K562 (cell line): ENCODE measurements at regions not wholly inside any gene's neighbourhood (a gene's known extent, or its start where the extent isn't known, plus 50 kb on each side); places are given as distances from the start of the nearest gene placed in this dataset.

Experiments
- ATAC-seq: fragments of 200-7000 bp; cut with Tn5 transposase; 3 replicates; pipeline ENCODE4 v1.9.1; 2020; ENCODE audit warnings: moderate library complexity
- BruUV-seq: library from RNA; stranded (reverse); fragments of 400-500 nt; replicated peaks from 2 replicates; lab custom pipeline; 2021; lab: Mats Ljungman, UMichigan
- CTCF ChIA-PET: fragments of 300-600 bp; formaldehyde crosslinking; extraction: SDS; loops from one replicate; lab custom pipeline; 2021; ENCODE audit warnings: low intra/inter-chr PET ratio; lab: Yijun Ruan, JAX
- POLR2A ChIA-PET: fragments of 300-600, 350-650 bp; sonication (Branson Sonifier 250); formaldehyde crosslinking; extraction: SDS; loops from one replicate; lab custom pipeline; 2021; ENCODE audit warnings: antibody characterized with exemption, inconsistent platforms; lab: Yijun Ruan, JAX
- DNase-seq, 4 experiments: peaks; one replicate each; pipeline versions ENCODE4 v3.0.0 to v3.0.0-alpha.2; 2011 to 2018; ENCODE audit warnings: low spot score in 3 of 4, mixed read lengths in 3 of 4; ENCODE audit errors: extremely low read depth in 1 of 4
- FAIRE-seq: peaks from 2 replicates; lab custom pipeline; 2011; peaks lifted over from hg19 to GRCh38; lab: Jason Lieb, UNC
- H2AFZ ChIP-seq: 2 replicates; pipeline ENCODE4 v1.6.0; 2011; ENCODE audit warnings: low read depth, low read length, control low read depth, inconsistent platforms
- H3K27ac ChIP-seq: fragments of 200-600 bp; 3 replicates; pipeline ENCODE4 v1.8.0; 2011; ENCODE audit warnings: low read depth, mild to moderate bottlenecking, control low read depth, inconsistent platforms, low read length, moderate library complexity, mixed read lengths; ENCODE audit errors: extremely low read depth
- H3K27me3 ChIP-seq, 2 experiments: fragments of 300-600 bp in 1 of 2; 2 replicates in 1 of 2; 3 replicates in 1 of 2; pipeline versions ENCODE4 v1.6.0 to v1.8.0; 2011; ENCODE audit warnings: inconsistent platforms in 2 of 2, low read length in 2 of 2, mild to moderate bottlenecking in 1 of 2, mixed read lengths in 1 of 2, moderate library complexity in 1 of 2; ENCODE audit not compliant: control insufficient read depth in 2 of 2, insufficient read depth in 2 of 2
- H3K36me3 ChIP-seq: fragments of 300-600 bp; 3 replicates; pipeline ENCODE4 v1.8.0; 2011; ENCODE audit warnings: mild to moderate bottlenecking, low read length, inconsistent platforms; ENCODE audit not compliant: control insufficient read depth, insufficient read depth
- H3K4me1 ChIP-seq, 2 experiments: fragments of 200-600 bp in 1 of 2; replicated peaks in 1 of 2; 2 replicates in 1 of 2; 3 replicates in 1 of 2; pipeline versions ENCODE4 v1.5.1 to v1.8.0; 2011; ENCODE audit warnings: inconsistent platforms in 2 of 2, low read length in 2 of 2, mild to moderate bottlenecking in 1 of 2, mixed read lengths in 1 of 2, moderate library complexity in 1 of 2; ENCODE audit not compliant: control insufficient read depth in 2 of 2, insufficient read depth in 2 of 2
- H3K4me2 ChIP-seq: 2 replicates; pipeline ENCODE4 v1.6.1; 2011; ENCODE audit warnings: low read length, control low read depth, inconsistent platforms, mixed read lengths; ENCODE audit not compliant: insufficient read depth
- H3K4me3 ChIP-seq: fragments of 200-600 bp; sonication (generic), shearing (Covaris generic); 2 replicates; pipeline ENCODE4 v1.5.1; 2016; ENCODE audit warnings: control low read depth, inconsistent platforms
- H3K79me2 ChIP-seq: fragments of 200-600 bp; 3 replicates; pipeline ENCODE4 v1.8.0; 2011; ENCODE audit warnings: low read length, inconsistent platforms; ENCODE audit not compliant: control insufficient read depth, insufficient read depth
- H3K9ac ChIP-seq, 2 experiments: 2 replicates each; pipeline versions ENCODE4 v1.6.0 to v1.6.1; 2011; ENCODE audit warnings: low read depth in 2 of 2, low read length in 2 of 2, control low read depth in 1 of 2, inconsistent platforms in 1 of 2, mild to moderate bottlenecking in 1 of 2, mixed read lengths in 1 of 2; ENCODE audit not compliant: insufficient read depth in 1 of 2
- H3K9me1 ChIP-seq: one replicate; pipeline ENCODE4 v1.6.0; 2011; ENCODE audit warnings: inconsistent platforms, mild to moderate bottlenecking, low read length, moderate library complexity; ENCODE audit not compliant: control insufficient read depth, insufficient read depth
- H3K9me3 ChIP-seq: replicated peaks from 2 replicates; pipeline ENCODE4 v1.5.1; 2011; ENCODE audit warnings: low read depth, low read length, inconsistent platforms; ENCODE audit not compliant: control insufficient read depth, insufficient read depth
- H4K20me1 ChIP-seq: replicated peaks from 2 replicates; pipeline ENCODE4 v1.6.1; 2011; ENCODE audit warnings: low read length, inconsistent platforms, mixed read lengths; ENCODE audit not compliant: control insufficient read depth, insufficient read depth
- BRD4 ChIP-seq: fragments of 200-600 bp; sonication (generic); IDR thresholded peaks from 2 replicates; pipeline ENCODE4 v1.6.1; 2017; ENCODE audit warnings: inconsistent platforms
- CHD4 ChIP-seq: fragments of 200-600 bp; sonication (generic); IDR thresholded peaks from 3 replicates; pipeline ENCODE4 v1.6.1; 2012; ENCODE audit warnings: low read depth, mild to moderate bottlenecking, mixed read lengths, low read length, inconsistent platforms; ENCODE audit not compliant: insufficient read depth, insufficient replicate concordance, poor library complexity, severe bottlenecking
- FOSL1 ChIP-seq: fragments of 200-800 bp; sonication (Bioruptor generic); conservative IDR thresholded peaks from 2 replicates; pipeline ENCODE4 v1.6.1; 2016; ENCODE audit warnings: missing genetic modification characterization, missing compliant biosample characterization
- LARP7 ChIP-seq: fragments of 450-650 bp; IDR thresholded peaks from 2 replicates; pipeline ENCODE4 v1.6.1; 2016
- LCOR ChIP-seq: sonication (generic); formaldehyde crosslinking; IDR thresholded peaks from 2 replicates; pipeline ENCODE4 v1.8.0; 2022; ENCODE audit warnings: mild to moderate bottlenecking, missing genetic modification reagents
- LEF1 ChIP-seq: fragments of 450-650 bp; IDR thresholded peaks from 2 replicates; pipeline ENCODE4 v1.6.1; 2016; ENCODE audit warnings: mild to moderate bottlenecking
- PURB ChIP-seq: sonication (generic); formaldehyde crosslinking; IDR thresholded peaks from 2 replicates; pipeline ENCODE4 v1.9.0; 2021; ENCODE audit warnings: low read depth, mild to moderate bottlenecking, missing genetic modification reagents
- PYGO2 ChIP-seq: fragments of 450-650 bp; IDR thresholded peaks from 2 replicates; pipeline ENCODE4 v1.6.1; 2016; ENCODE audit warnings: mild to moderate bottlenecking, missing genetic modification characterization, moderate library complexity, missing compliant biosample characterization
- SOX6 ChIP-seq: fragments of 450-650 bp; IDR thresholded peaks from 2 replicates; pipeline ENCODE4 v1.6.1; 2014; ENCODE audit warnings: mild to moderate bottlenecking
- XRCC5 ChIP-seq: fragments of 200-400 bp; formaldehyde crosslinking; IDR thresholded peaks from 2 replicates; pipeline ENCODE4 v1.6.1; 2017; ENCODE audit warnings: low read depth, mild to moderate bottlenecking, low read length
- ZFP1 ChIP-seq: fragments of 450-650 bp; formaldehyde crosslinking; IDR thresholded peaks from 2 replicates; pipeline ENCODE4 v1.4.0; 2020; ENCODE audit warnings: mild to moderate bottlenecking, mixed read lengths
- ZNF24 ChIP-seq: fragments of 450-650 bp; IDR thresholded peaks from 2 replicates; pipeline ENCODE4 v1.6.1; 2016
- ZNF444 ChIP-seq: fragments of 250-450 bp; sonication (Bioruptor Pico); IDR thresholded peaks from 2 replicates; pipeline ENCODE4 v1.4.0; 2020; ENCODE audit warnings: mild to moderate bottlenecking, moderate library complexity
- WGBS: fragments of 100-300 bp; shearing (Covaris generic); methylation state at CpG from one replicate; pipeline ENCODE4 v1.1.6; 2016; ENCODE audit warnings: low coverage, mixed read lengths; ENCODE audit not compliant: insufficient coverage; ENCODE audit errors: missing lambda C conversion rate; 5-methylcytosine and 5-hydroxymethylcytosine counted together
- in situ Hi-C: fragments of 300-500 bp; cut with MboI; formaldehyde crosslinking; loops from 4 replicates; pipeline ENCODE4 v1.15.0; 2018; ENCODE audit warnings: inconsistent platforms, mixed read lengths
- intact Hi-C: fragments of 100-400 bp; cut with micrococcal nuclease; formaldehyde crosslinking; loops from 2 replicates; pipeline ENCODE4 v1.14.2; 2022
- TF ChIP-seq, protein P1 (sequence below): sonication (generic); formaldehyde crosslinking; IDR thresholded peaks from 2 replicates; pipeline ENCODE4 v1.8.1; 2023; ENCODE audit warnings: mild to moderate bottlenecking, missing genetic modification reagents
- TF ChIP-seq, protein P2 (sequence below): fragments of 250-450 bp; sonication (Bioruptor Pico); IDR thresholded peaks from 2 replicates; pipeline ENCODE4 v1.8.0; 2021; ENCODE audit warnings: moderate library complexity, mild to moderate bottlenecking, inconsistent platforms
- TF ChIP-seq, protein P3 (sequence below): fragments of 250-450 bp; sonication (Bioruptor Pico); IDR thresholded peaks from 2 replicates; pipeline ENCODE4 v1.5.0; 2020; ENCODE audit warnings: mild to moderate bottlenecking
- TF ChIP-seq, protein P4 (sequence below): fragments of 450-650 bp; formaldehyde crosslinking; IDR thresholded peaks from 2 replicates; pipeline ENCODE4 v1.4.0; 2020; ENCODE audit warnings: mild to moderate bottlenecking

DNA sequence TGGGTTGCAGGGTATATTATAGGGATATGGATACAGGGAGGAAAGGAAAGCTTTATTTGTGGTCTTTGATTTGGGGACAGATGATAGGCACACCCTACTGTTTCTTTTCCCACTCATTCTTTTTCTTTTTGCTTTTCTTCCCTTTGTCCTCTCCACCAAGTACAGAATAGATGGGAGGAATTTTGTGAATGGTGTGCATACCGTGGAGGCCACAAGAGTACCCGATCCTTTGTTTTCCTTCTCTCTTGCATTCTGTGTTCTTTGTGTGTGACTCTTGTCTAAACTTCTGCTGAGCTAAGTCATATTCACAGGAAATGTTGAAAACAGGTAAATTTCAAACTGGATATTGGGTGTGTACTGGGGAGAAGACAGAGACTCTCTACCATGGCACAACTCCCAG, 321.4 kb upstream of the SLC8A1 start:
- POLR2A ChIA-PET = no interaction called here
- TF ChIP-seq CHD4 = no peak
- TF ChIP-seq ZFP1 (CRISPR knock-in tag) = no peak
- TF ChIP-seq LEF1 = no peak
- TF ChIP-seq, protein P1, sequence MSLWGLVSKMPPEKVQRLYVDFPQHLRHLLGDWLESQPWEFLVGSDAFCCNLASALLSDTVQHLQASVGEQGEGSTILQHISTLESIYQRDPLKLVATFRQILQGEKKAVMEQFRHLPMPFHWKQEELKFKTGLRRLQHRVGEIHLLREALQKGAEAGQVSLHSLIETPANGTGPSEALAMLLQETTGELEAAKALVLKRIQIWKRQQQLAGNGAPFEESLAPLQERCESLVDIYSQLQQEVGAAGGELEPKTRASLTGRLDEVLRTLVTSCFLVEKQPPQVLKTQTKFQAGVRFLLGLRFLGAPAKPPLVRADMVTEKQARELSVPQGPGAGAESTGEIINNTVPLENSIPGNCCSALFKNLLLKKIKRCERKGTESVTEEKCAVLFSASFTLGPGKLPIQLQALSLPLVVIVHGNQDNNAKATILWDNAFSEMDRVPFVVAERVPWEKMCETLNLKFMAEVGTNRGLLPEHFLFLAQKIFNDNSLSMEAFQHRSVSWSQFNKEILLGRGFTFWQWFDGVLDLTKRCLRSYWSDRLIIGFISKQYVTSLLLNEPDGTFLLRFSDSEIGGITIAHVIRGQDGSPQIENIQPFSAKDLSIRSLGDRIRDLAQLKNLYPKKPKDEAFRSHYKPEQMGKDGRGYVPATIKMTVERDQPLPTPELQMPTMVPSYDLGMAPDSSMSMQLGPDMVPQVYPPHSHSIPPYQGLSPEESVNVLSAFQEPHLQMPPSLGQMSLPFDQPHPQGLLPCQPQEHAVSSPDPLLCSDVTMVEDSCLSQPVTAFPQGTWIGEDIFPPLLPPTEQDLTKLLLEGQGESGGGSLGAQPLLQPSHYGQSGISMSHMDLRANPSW (CRISPR knock-in tag) = no peak
- no peak for TF ChIP-seq LARP7
- no peak for TF ChIP-seq ZNF24
- no peak for TF ChIP-seq XRCC5
- no peak for TF ChIP-seq PYGO2 (tag)
- TF ChIP-seq LCOR = no peak
- TF ChIP-seq, protein P2, sequence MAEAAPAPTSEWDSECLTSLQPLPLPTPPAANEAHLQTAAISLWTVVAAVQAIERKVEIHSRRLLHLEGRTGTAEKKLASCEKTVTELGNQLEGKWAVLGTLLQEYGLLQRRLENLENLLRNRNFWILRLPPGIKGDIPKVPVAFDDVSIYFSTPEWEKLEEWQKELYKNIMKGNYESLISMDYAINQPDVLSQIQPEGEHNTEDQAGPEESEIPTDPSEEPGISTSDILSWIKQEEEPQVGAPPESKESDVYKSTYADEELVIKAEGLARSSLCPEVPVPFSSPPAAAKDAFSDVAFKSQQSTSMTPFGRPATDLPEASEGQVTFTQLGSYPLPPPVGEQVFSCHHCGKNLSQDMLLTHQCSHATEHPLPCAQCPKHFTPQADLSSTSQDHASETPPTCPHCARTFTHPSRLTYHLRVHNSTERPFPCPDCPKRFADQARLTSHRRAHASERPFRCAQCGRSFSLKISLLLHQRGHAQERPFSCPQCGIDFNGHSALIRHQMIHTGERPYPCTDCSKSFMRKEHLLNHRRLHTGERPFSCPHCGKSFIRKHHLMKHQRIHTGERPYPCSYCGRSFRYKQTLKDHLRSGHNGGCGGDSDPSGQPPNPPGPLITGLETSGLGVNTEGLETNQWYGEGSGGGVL (CRISPR knock-in tag) = no peak
- TF ChIP-seq FOSL1 (tag) = no peak
- no peak for TF ChIP-seq ZNF444 (CRISPR knock-in tag)
- TF ChIP-seq BRD4 = no peak
- TF ChIP-seq SOX6 = no peak
- TF ChIP-seq, protein P3, sequence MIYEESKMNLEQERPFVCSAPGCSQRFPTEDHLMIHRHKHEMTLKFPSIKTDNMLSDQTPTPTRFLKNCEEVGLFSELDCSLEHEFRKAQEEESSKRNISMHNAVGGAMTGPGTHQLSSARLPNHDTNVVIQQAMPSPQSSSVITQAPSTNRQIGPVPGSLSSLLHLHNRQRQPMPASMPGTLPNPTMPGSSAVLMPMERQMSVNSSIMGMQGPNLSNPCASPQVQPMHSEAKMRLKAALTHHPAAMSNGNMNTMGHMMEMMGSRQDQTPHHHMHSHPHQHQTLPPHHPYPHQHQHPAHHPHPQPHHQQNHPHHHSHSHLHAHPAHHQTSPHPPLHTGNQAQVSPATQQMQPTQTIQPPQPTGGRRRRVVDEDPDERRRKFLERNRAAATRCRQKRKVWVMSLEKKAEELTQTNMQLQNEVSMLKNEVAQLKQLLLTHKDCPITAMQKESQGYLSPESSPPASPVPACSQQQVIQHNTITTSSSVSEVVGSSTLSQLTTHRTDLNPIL (CRISPR knock-in tag) = no peak
- no peak for TF ChIP-seq PURB
- TF ChIP-seq, protein P4, sequence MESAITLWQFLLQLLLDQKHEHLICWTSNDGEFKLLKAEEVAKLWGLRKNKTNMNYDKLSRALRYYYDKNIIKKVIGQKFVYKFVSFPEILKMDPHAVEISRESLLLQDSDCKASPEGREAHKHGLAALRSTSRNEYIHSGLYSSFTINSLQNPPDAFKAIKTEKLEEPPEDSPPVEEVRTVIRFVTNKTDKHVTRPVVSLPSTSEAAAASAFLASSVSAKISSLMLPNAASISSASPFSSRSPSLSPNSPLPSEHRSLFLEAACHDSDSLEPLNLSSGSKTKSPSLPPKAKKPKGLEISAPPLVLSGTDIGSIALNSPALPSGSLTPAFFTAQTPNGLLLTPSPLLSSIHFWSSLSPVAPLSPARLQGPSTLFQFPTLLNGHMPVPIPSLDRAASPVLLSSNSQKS (CRISPR knock-in tag) = no peak
- H3K36me3 ChIP-seq = no peaks in the 10 kb centered on the region
- H2AFZ ChIP-seq = no peak overlapping the region
- no TSS peak for BruUV-seq
- no peaks in the 10 kb centered on the region for H3K9me1 ChIP-seq
- CTCF ChIA-PET = no interaction called here
- no peaks in the 10 kb centered on the region for H3K4me1 ChIP-seq
- no peak overlapping the region for H3K4me2 ChIP-seq
- FAIRE-seq = no peak
- no peak overlapping the region for H3K27ac ChIP-seq
- no peak for ATAC-seq
- H3K4me3 ChIP-seq = no peak overlapping the region
- WGBS = 0% methylated on average over 2 of the region's 2 CpGs
- H3K27me3 ChIP-seq = no peaks in the 10 kb centered on the region
- H4K20me1 ChIP-seq = no peaks in the 10 kb centered on the region
- no peaks in the 10 kb centered on the region for H3K79me2 ChIP-seq
- DNase-seq = no peak
- no peaks in the 10 kb centered on the region for H3K9me3 ChIP-seq
- in situ Hi-C loops = no loop called here
- intact Hi-C loops = no loop called here
- H3K9ac ChIP-seq = no peak overlapping the region
